ENCODE measurements at regions not wholly inside any gene's neighbourhood (a gene's known extent, or its start where the extent isn't known, plus 50 kb on each side); places are given as distances from the start of the nearest gene placed in this dataset.
"Not testable (repeated sequence)": the region's sequence is repeated elsewhere in the genome, so short reads cannot be mapped to it uniquely, and the experiment has no call there.

GRCh38 chr15:101963687-101964086 is 151.7 kb downstream of the OR4F15 start:
- CTCF ChIA-PET; H3K4me3 ChIP-seq (ENCODE audit: low read depth, low read length, poor library complexity, severe bottlenecking); POLR2A ChIA-PET (ENCODE audit: low non-redundant PET); H3K4me1 ChIP-seq (ENCODE audit: insufficient read depth, low read length, poor library complexity, severe bottlenecking); H3K27ac ChIP-seq (ENCODE audit: low read depth, low read length, poor library complexity, severe bottlenecking); H3K9me3 ChIP-seq (ENCODE audit: low read depth, low read length, poor library complexity, severe bottlenecking); intact Hi-C loops (cut with micrococcal nuclease; ENCODE audit: unreplicated experiment); H3K36me3 ChIP-seq (ENCODE audit: insufficient read depth, low read length, poor library complexity, severe bottlenecking); BruUV-seq (replicated peaks); H3K27me3 ChIP-seq (replicated peaks; ENCODE audit: insufficient read depth, low read depth, low read length, poor library complexity); DNase-seq (ENCODE audit: low spot score): not testable (repeated sequence)

GRCh38 chr15:101965353-101965752 is 153.4 kb downstream of the OR4F15 start:
- H3K4me3 ChIP-seq (ENCODE audit: low read depth, low read length, poor library complexity, severe bottlenecking); intact Hi-C loops (cut with micrococcal nuclease; ENCODE audit: unreplicated experiment); DNase-seq (ENCODE audit: low spot score); H3K9me3 ChIP-seq (ENCODE audit: low read depth, low read length, poor library complexity, severe bottlenecking); CTCF ChIA-PET; POLR2A ChIA-PET (ENCODE audit: low non-redundant PET); H3K4me1 ChIP-seq (ENCODE audit: insufficient read depth, low read length, poor library complexity, severe bottlenecking); H3K27me3 ChIP-seq (replicated peaks; ENCODE audit: insufficient read depth, low read depth, low read length, poor library complexity); H3K36me3 ChIP-seq (ENCODE audit: insufficient read depth, low read length, poor library complexity, severe bottlenecking); H3K27ac ChIP-seq (ENCODE audit: low read depth, low read length, poor library complexity, severe bottlenecking); BruUV-seq (replicated peaks): not testable (repeated sequence)

GRCh38 chr15:101965860-101966259 is 153.9 kb downstream of the OR4F15 start:
- BruUV-seq (replicated peaks); H3K4me1 ChIP-seq (ENCODE audit: insufficient read depth, low read length, poor library complexity, severe bottlenecking); intact Hi-C loops (cut with micrococcal nuclease; ENCODE audit: unreplicated experiment); H3K27me3 ChIP-seq (replicated peaks; ENCODE audit: insufficient read depth, low read depth, low read length, poor library complexity); H3K9me3 ChIP-seq (ENCODE audit: low read depth, low read length, poor library complexity, severe bottlenecking); H3K36me3 ChIP-seq (ENCODE audit: insufficient read depth, low read length, poor library complexity, severe bottlenecking); CTCF ChIA-PET; H3K27ac ChIP-seq (ENCODE audit: low read depth, low read length, poor library complexity, severe bottlenecking); POLR2A ChIA-PET (ENCODE audit: low non-redundant PET); H3K4me3 ChIP-seq (ENCODE audit: low read depth, low read length, poor library complexity, severe bottlenecking): not testable (repeated sequence)
- peak; percentile 0 for DNase-seq (ENCODE audit: low spot score)

- H3K9me3 ChIP-seq (ENCODE audit: low read depth, low read length, poor library complexity, severe bottlenecking); POLR2A ChIA-PET (ENCODE audit: low non-redundant PET); DNase-seq (ENCODE audit: low spot score); H3K27ac ChIP-seq (ENCODE audit: low read depth, low read length, poor library complexity, severe bottlenecking); H3K4me1 ChIP-seq (ENCODE audit: insufficient read depth, low read length, poor library complexity, severe bottlenecking); intact Hi-C loops (cut with micrococcal nuclease; ENCODE audit: unreplicated experiment); H3K4me3 ChIP-seq (ENCODE audit: low read depth, low read length, poor library complexity, severe bottlenecking); CTCF ChIA-PET; H3K27me3 ChIP-seq (replicated peaks; ENCODE audit: insufficient read depth, low read depth, low read length, poor library complexity); H3K36me3 ChIP-seq (ENCODE audit: insufficient read depth, low read length, poor library complexity, severe bottlenecking); BruUV-seq (replicated peaks): not testable (repeated sequence)
These were observed 155.4 kb downstream of the OR4F15 start for GRCh38 chr15:101967364-101967763.

- H3K36me3 ChIP-seq (ENCODE audit: insufficient read depth, low read length, poor library complexity, severe bottlenecking); H3K4me1 ChIP-seq (ENCODE audit: insufficient read depth, low read length, poor library complexity, severe bottlenecking); H3K27ac ChIP-seq (ENCODE audit: low read depth, low read length, poor library complexity, severe bottlenecking); intact Hi-C loops (cut with micrococcal nuclease; ENCODE audit: unreplicated experiment); H3K4me3 ChIP-seq (ENCODE audit: low read depth, low read length, poor library complexity, severe bottlenecking); H3K9me3 ChIP-seq (ENCODE audit: low read depth, low read length, poor library complexity, severe bottlenecking); CTCF ChIA-PET; POLR2A ChIA-PET (ENCODE audit: low non-redundant PET); BruUV-seq (replicated peaks); H3K27me3 ChIP-seq (replicated peaks; ENCODE audit: insufficient read depth, low read depth, low read length, poor library complexity): not testable (repeated sequence)
- peak; percentile 22 for DNase-seq (ENCODE audit: low spot score)
These were observed 158.6 kb downstream of the OR4F15 start for GRCh38 chr15:101970605-101971004.

GRCh38 chr15:101977281-101977680 is 165.3 kb downstream of the OR4F15 start:
- H3K36me3 ChIP-seq (ENCODE audit: insufficient read depth, low read length, poor library complexity, severe bottlenecking); H3K9me3 ChIP-seq (ENCODE audit: low read depth, low read length, poor library complexity, severe bottlenecking); POLR2A ChIA-PET (ENCODE audit: low non-redundant PET); DNase-seq (ENCODE audit: low spot score); BruUV-seq (replicated peaks); H3K4me1 ChIP-seq (ENCODE audit: insufficient read depth, low read length, poor library complexity, severe bottlenecking); H3K27ac ChIP-seq (ENCODE audit: low read depth, low read length, poor library complexity, severe bottlenecking); H3K4me3 ChIP-seq (ENCODE audit: low read depth, low read length, poor library complexity, severe bottlenecking); CTCF ChIA-PET; intact Hi-C loops (cut with micrococcal nuclease; ENCODE audit: unreplicated experiment); H3K27me3 ChIP-seq (replicated peaks; ENCODE audit: insufficient read depth, low read depth, low read length, poor library complexity): not testable (repeated sequence)

- H3K4me1 ChIP-seq (ENCODE audit: insufficient read depth, low read length, poor library complexity, severe bottlenecking); H3K27ac ChIP-seq (ENCODE audit: low read depth, low read length, poor library complexity, severe bottlenecking); CTCF ChIA-PET; BruUV-seq (replicated peaks); H3K4me3 ChIP-seq (ENCODE audit: low read depth, low read length, poor library complexity, severe bottlenecking); H3K27me3 ChIP-seq (replicated peaks; ENCODE audit: insufficient read depth, low read depth, low read length, poor library complexity); POLR2A ChIA-PET (ENCODE audit: low non-redundant PET); H3K36me3 ChIP-seq (ENCODE audit: insufficient read depth, low read length, poor library complexity, severe bottlenecking); intact Hi-C loops (cut with micrococcal nuclease; ENCODE audit: unreplicated experiment); H3K9me3 ChIP-seq (ENCODE audit: low read depth, low read length, poor library complexity, severe bottlenecking): not testable (repeated sequence)
- peak; percentile 57 for DNase-seq (ENCODE audit: low spot score)
These were observed 168.4 kb downstream of the OR4F15 start for GRCh38 chr15:101980206-101980910.

All from A673 (cell line).